T-helper 2 cell treated with Interferon-gamma antibody and Interleukin-4, amounts not matched to agents 5 μg/mL and 100 μg/mL, for 36 hours (primary cell): ENCODE measurements at regions not wholly inside any gene's neighbourhood (a gene's known extent, or its start where the extent isn't known, plus 50 kb on each side); places are given as distances from the start of the nearest gene placed in this dataset.
"Not testable (repeated sequence)": the region's sequence is repeated elsewhere in the genome, so short reads cannot be mapped to it uniquely, and the experiment has no call there.

ENCODE experiments used
- DNase-seq: peaks from one replicate; pipeline ENCODE4 v3.0.0; 2021; ENCODE audit warnings: low spot score
- H3K27ac Mint-ChIP-seq: one replicate; pipeline ENCODE4 v1.8.0; 2021; ENCODE audit warnings: mild to moderate bottlenecking, mixed read lengths
- H3K27me3 Mint-ChIP-seq: one replicate; pipeline ENCODE4 v1.8.0; 2021; ENCODE audit warnings: low read depth, mixed read lengths
- H3K36me3 Mint-ChIP-seq: one replicate; pipeline ENCODE4 v1.8.0; 2021; ENCODE audit warnings: low read depth, mixed read lengths
- H3K4me1 Mint-ChIP-seq: one replicate; pipeline ENCODE4 v1.8.0; 2021; ENCODE audit warnings: low read depth, mixed read lengths
- H3K4me3 Mint-ChIP-seq: one replicate; pipeline ENCODE4 v1.8.0; 2022; ENCODE audit warnings: mild to moderate bottlenecking, moderate library complexity, mixed read lengths
- H3K9me3 Mint-ChIP-seq: one replicate; pipeline ENCODE4 v1.8.0; 2021; ENCODE audit warnings: mixed read lengths

DNA sequence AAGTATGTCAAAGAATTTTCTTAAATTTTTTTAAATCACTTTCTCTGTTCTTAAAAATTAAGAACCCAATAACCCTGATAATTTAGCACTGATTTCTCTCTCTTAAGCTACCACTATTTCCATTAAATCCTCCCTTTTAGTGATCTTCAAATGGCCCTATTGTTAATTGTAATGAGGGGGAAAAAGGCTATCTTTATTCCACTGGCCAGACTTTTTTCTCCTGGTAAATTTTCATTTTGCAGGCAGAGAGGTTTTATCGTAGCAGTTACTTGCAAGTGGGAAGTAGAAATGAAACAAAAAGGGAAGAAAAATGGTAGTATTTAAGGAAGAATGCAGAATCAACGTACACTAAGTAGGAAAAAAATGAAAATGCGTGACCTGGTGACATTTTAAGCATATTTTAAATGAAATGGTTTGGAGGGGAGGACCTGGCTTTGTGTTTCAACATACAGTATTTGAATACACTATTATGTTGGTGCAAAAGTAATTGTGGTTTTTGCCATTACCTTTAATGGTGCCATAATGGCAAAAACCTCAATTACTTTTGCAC is 224.9 kb downstream of the TANC2 start:
- H3K4me1 Mint-ChIP-seq = no peaks in the 10 kb centered on the region
- H3K9me3 Mint-ChIP-seq = no peaks in the 10 kb centered on the region
- H3K27me3 Mint-ChIP-seq = no peaks in the 10 kb centered on the region
- H3K27ac Mint-ChIP-seq = no peak overlapping the region
- no peak overlapping the region for H3K4me3 Mint-ChIP-seq
- no peaks in the 10 kb centered on the region for H3K36me3 Mint-ChIP-seq
- DNase-seq = no peak

DNA sequence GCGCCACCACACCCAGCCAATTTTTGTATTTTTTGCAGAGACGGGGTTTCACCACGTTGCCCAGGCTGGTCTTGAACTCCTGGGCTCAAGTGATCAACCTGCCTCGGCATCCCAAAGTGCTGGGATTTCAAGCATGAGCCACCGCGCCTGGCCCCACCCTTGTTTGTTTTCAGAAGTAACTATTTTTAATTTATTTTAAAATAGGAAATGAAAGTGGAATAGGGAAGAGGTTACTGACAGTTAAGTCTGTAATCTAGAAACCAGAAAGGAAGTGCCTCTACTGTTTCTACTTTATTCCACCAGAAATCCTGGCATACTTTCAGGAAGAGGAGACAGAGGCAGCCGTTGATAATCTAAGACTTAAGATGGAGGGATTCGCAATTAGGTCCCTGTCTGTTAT is 225.6 kb downstream of the TANC2 start:
- no peak for DNase-seq
- Mint-ChIP-seq H3K27ac (no peak overlapping the region), H3K9me3 (no peaks in the 10 kb centered on the region), H3K4me1 (no peaks in the 10 kb centered on the region), H3K27me3 (no peaks in the 10 kb centered on the region), H3K36me3 (no peaks in the 10 kb centered on the region), H3K4me3 (no peak overlapping the region)

DNA sequence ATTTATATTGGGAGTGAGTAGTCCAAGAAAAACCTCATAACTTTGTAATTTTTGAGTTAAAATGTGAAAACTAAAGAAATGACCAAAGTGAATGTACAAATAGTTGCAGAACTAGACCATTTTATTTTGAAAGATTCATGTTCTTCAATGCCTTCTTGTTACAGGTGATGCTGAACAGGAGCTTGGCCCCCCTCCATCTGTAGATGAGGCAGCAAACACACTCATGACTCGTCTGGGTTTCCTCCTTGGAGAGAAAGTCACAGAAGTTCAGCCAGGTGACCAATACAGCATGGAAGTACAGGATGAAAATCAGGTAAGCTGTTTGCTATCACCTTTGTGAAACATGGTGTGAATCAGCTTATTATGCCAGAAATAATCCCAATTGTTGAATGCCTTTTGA is 227.8 kb downstream of the TANC2 start:
- H3K27ac Mint-ChIP-seq = no peak overlapping the region

DNA sequence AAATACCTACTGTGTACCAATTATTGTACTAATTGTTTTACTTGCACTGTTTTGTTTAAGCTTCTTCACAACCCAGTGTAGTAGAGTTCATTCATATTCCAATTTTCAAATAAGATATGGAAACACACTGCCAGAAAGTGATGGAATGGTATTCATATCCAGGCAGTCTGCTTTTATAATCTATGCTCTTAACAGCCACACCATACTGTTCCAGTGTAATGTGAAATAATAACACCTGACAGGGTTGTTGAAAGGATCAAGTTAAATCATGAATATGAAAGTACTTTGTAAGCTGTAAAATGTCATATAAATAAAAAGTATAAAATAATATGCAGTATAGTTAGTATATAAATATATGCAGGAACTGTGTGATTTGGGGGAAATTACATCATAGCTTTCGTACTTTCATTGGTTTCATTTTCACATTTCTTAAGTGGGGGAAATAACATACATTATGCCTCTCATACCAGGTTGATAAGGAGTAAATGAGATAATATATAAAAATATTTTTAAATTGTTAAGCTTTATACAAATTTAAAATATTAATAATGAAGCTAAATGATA is 230.8 kb downstream of the TANC2 start:
- Mint-ChIP-seq H3K27ac (no peak overlapping the region), H3K4me3 (no peak overlapping the region), H3K27me3 (no peaks in the 10 kb centered on the region), H3K9me3 (no peaks in the 10 kb centered on the region), H3K36me3 (no peaks in the 10 kb centered on the region), H3K4me1 (peaks cover 1% of the 10 kb centered on the region)
- no peak for DNase-seq

More for the DNA sequence above, 227.8 kb downstream of the TANC2 start:
- H3K4me3 Mint-ChIP-seq = no peak overlapping the region
- peaks cover 1% of the 10 kb centered on the region for H3K4me1 Mint-ChIP-seq
- no peaks in the 10 kb centered on the region for H3K27me3 Mint-ChIP-seq
- H3K9me3 Mint-ChIP-seq = no peaks in the 10 kb centered on the region
- no peak for DNase-seq
- no peaks in the 10 kb centered on the region for H3K36me3 Mint-ChIP-seq

DNA sequence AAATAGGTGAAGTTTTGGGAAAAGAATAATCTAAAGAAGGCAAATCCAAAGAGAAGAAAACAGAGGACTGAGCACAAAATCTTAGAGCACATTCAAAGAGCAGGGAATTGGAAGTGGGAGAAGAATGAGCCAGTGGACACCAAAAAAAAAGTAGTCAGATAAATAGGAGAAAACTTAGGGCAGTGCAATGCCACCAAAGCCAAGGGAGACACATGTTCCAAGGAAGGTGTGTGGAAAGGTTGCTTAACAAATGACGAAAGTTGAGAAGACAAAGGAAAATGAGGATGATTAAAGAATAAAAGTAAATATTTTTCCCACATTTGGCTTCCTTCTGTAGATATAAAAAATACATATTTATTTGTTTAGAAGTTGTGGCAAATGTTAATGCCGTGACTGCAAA is 237.6 kb downstream of the TANC2 start:
- no peak overlapping the region for H3K27ac Mint-ChIP-seq
- no peaks in the 10 kb centered on the region for H3K36me3 Mint-ChIP-seq
- H3K9me3 Mint-ChIP-seq = peaks cover 5% of the 10 kb centered on the region
- H3K4me3 Mint-ChIP-seq = no peak overlapping the region
- peaks cover 3% of the 10 kb centered on the region for H3K27me3 Mint-ChIP-seq
- H3K4me1 Mint-ChIP-seq = no peaks in the 10 kb centered on the region
- no peak for DNase-seq

- no peak for DNase-seq
- H3K36me3 Mint-ChIP-seq = no peaks in the 10 kb centered on the region
- H3K9me3 Mint-ChIP-seq = no peaks in the 10 kb centered on the region
Observed at GRCh38 chr17:63221939-63222338, 224.2 kb downstream of the CYB561 start.

GRCh38 chr17:63222655-63223054 is 223.5 kb downstream of the CYB561 start:
- H3K4me3 Mint-ChIP-seq = no peak overlapping the region
- H3K27ac Mint-ChIP-seq = no peak overlapping the region
- no peaks in the 10 kb centered on the region for H3K4me1 Mint-ChIP-seq
- no peaks in the 10 kb centered on the region for H3K36me3 Mint-ChIP-seq
- no peaks in the 10 kb centered on the region for H3K9me3 Mint-ChIP-seq
- H3K27me3 Mint-ChIP-seq = no peaks in the 10 kb centered on the region
- DNase-seq = no peak

More at GRCh38 chr17:63221939-63222338, 224.2 kb downstream of the CYB561 start:
- Mint-ChIP-seq H3K27ac (no peak overlapping the region), H3K4me1 (no peaks in the 10 kb centered on the region), H3K27me3 (no peaks in the 10 kb centered on the region), H3K4me3 (no peak overlapping the region)

GRCh38 chr17:63223212-63223911 is 222.7 kb downstream of the CYB561 start:
- H3K9me3 Mint-ChIP-seq = no peaks in the 10 kb centered on the region

GRCh38 chr17:63224644-63225043 is 221.5 kb downstream of the CYB561 start:
- DNase-seq = no peak
- H3K4me3 Mint-ChIP-seq = no peak overlapping the region
- no peaks in the 10 kb centered on the region for H3K9me3 Mint-ChIP-seq
- no peaks in the 10 kb centered on the region for H3K36me3 Mint-ChIP-seq
- no peak overlapping the region for H3K27ac Mint-ChIP-seq
- H3K27me3 Mint-ChIP-seq = no peaks in the 10 kb centered on the region
- H3K4me1 Mint-ChIP-seq = no peaks in the 10 kb centered on the region

More at GRCh38 chr17:63223212-63223911, 222.7 kb downstream of the CYB561 start:
- Mint-ChIP-seq H3K36me3 (no peaks in the 10 kb centered on the region), H3K4me3 (no peak overlapping the region), H3K27me3 (no peaks in the 10 kb centered on the region), H3K4me1 (no peaks in the 10 kb centered on the region), H3K27ac (no peak overlapping the region)
- no peak for DNase-seq

GRCh38 chr17:63226720-63227119 is 219.4 kb downstream of the CYB561 start:
- H3K36me3 Mint-ChIP-seq, H3K27me3 Mint-ChIP-seq, H3K4me1 Mint-ChIP-seq, DNase-seq, H3K4me3 Mint-ChIP-seq, H3K27ac Mint-ChIP-seq, H3K9me3 Mint-ChIP-seq: not testable (repeated sequence)

GRCh38 chr17:63231015-63231620 is 215.0 kb downstream of the CYB561 start:
- not testable (repeated sequence) for H3K36me3 Mint-ChIP-seq, H3K27ac Mint-ChIP-seq, H3K27me3 Mint-ChIP-seq, H3K4me3 Mint-ChIP-seq, H3K4me1 Mint-ChIP-seq, H3K9me3 Mint-ChIP-seq, DNase-seq

- DNase-seq = no peak
- H3K27ac Mint-ChIP-seq = no peak overlapping the region
- H3K36me3 Mint-ChIP-seq = no peaks in the 10 kb centered on the region
- H3K4me1 Mint-ChIP-seq = no peaks in the 10 kb centered on the region
- H3K27me3 Mint-ChIP-seq = peaks cover 6% of the 10 kb centered on the region
- peaks cover 4% of the 10 kb centered on the region for H3K9me3 Mint-ChIP-seq
- H3K4me3 Mint-ChIP-seq = no peak overlapping the region
Observed at GRCh38 chr17:63232565-63233310, 213.4 kb downstream of the CYB561 start.

DNA sequence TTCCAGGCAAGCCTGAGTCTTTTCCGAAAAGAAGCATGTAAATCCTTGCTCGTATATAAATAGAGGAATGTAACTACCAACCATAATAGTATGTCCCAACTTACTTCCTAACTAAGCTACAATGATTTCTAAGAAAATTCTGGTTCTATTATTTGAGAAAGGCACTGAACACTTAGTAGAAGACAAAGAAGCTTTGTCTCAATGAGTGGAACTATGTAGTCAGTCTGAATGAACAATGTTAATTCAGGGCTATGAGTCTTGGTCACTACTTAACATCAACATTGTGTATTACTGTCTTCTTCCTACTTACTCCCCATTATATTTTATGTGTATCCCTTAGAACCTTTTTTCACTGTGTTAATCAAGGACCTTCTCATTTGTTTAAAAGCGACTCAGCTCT is 206.0 kb downstream of the CYB561 start:
- no peak for DNase-seq
- no peak overlapping the region for H3K27ac Mint-ChIP-seq
- no peaks in the 10 kb centered on the region for H3K4me1 Mint-ChIP-seq
- no peaks in the 10 kb centered on the region for H3K36me3 Mint-ChIP-seq
- no peaks in the 10 kb centered on the region for H3K9me3 Mint-ChIP-seq
- H3K4me3 Mint-ChIP-seq = no peak overlapping the region
- H3K27me3 Mint-ChIP-seq = peaks cover 6% of the 10 kb centered on the region

GRCh38 chr17:63246344-63246743 is 199.8 kb downstream of the CYB561 start:
- H3K36me3 Mint-ChIP-seq = no peaks in the 10 kb centered on the region
- DNase-seq = no peak
- no peak overlapping the region for H3K27ac Mint-ChIP-seq
- no peaks in the 10 kb centered on the region for H3K4me1 Mint-ChIP-seq
- H3K27me3 Mint-ChIP-seq = peaks cover 5% of the 10 kb centered on the region
- H3K4me3 Mint-ChIP-seq = no peak overlapping the region
- H3K9me3 Mint-ChIP-seq = no peaks in the 10 kb centered on the region
